Activated CD8-positive, alpha-beta memory T cell treated with anti-CD3 and anti-CD28 coated beads, Interleukin-2, amount 50 U/mL, for 4 hours (primary cell): ENCODE measurements at regions not wholly inside any gene's neighbourhood (a gene's known extent, or its start where the extent isn't known, plus 50 kb on each side); places are given as distances from the start of the nearest gene placed in this dataset.

Experiments
- DNase-seq: peaks from one replicate; pipeline ENCODE4 v3.0.0-alpha.2; 2020

DNA sequence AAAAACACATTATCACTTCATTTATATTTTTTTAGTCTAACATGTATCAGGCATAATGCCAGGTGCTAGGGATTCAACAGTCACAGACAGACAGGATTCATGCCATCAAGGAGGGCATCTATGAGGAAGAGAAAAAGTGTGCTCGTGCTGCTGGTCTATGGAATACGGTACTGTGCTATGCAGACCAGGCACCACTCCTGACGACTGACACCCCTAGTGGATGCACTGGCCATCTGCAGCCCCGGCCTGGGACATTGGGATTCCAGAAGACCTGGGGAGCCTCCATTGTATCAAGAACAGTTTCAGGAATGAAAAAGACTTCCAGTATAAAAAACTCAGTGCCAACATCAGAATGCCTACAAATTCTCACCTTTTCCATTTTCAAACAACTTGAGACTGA, 94.0 kb downstream of the KLF12 start:
- peak; percentile 20 for DNase-seq

GRCh38 chr13:74039667-74040066, 94.5 kb downstream of the KLF12 start:
- no peak for DNase-seq

- DNase-seq = no peak
Observed at GRCh38 chr13:74039154-74039553, 95.0 kb downstream of the KLF12 start.

DNA sequence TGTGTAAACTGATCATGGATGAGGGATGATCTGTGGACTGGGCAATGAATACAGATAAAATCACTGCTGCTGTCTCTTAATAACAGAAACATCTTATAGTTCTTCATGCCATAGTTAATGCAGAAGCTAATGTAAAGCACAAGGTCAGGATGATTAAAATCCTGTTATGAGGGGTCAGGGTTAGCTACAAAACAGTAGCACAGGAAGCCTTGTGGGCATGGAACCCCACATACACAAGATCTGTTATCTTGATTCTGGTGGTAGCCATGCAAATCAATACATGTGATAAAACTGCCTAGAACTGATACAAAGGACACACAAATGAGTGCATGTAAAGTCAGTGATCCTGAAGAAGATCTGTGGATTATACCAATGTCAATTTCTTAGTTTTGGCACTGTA, 96.4 kb downstream of the KLF12 start:
- DNase-seq = no peak

- no peak for DNase-seq
Observed at GRCh38 chr13:74036373-74036772, 97.8 kb downstream of the KLF12 start.

GRCh38 chr13:74035896-74036295, 98.3 kb downstream of the KLF12 start:
- no peak for DNase-seq

GRCh38 chr13:74032325-74032724, 101.9 kb downstream of the KLF12 start:
- no peak for DNase-seq

DNA sequence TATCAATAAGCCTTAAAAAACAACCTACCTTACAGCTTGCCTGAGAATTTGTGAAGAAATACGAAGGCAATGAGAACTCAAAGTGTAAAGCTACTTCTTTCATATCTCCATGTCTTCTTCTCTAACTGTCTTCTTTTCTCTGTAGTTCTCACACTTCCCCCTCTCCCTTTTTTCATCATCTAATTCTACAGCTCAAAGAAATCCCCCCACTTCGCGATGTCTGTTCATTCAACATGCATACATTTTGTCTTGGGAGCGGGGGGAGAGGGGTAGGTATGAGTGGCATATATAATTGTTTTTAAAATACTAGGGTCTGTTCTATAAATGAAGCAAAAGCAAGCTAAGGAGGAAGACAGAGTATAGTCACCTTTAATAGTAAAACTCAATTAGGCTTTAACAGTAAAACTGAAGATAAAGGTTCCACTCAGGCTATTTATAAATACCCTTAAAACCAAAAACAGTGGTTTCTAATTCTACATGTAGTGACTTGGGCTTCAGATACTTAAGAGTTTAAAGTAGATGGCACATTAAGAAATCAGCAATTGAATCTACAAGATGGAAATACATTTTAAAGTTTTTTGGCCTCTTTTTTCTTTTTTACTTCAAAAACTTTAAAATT, 106.9 kb downstream of the KLF12 start:
- no peak for DNase-seq

GRCh38 chr13:74026753-74027152, 107.5 kb downstream of the KLF12 start:
- DNase-seq = peak; percentile 63

GRCh38 chr13:74025369-74025768, 108.8 kb downstream of the KLF12 start:
- DNase-seq = no peak

DNA sequence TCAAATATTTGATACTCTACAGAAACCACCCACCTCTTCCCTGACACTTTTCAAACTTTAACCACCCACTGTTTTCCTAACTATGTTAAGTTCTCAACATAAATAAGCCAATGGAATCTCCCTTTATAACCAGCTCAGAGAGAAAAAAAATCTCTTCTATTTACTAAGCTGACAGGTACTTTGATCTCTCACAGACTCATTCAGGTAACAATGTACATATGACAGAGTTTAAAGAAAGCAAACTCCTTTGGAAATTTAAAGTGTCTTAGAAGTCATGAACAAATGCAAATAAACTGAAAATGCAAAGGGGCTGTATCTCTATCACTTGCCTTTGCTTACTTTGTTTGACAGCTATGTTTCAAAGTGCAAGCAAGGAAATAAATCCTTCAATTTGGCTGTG, 109.3 kb downstream of the KLF12 start:
- DNase-seq = no peak

- DNase-seq = no peak
Observed at GRCh38 chr13:74024314-74024713, 109.9 kb downstream of the KLF12 start.

DNA sequence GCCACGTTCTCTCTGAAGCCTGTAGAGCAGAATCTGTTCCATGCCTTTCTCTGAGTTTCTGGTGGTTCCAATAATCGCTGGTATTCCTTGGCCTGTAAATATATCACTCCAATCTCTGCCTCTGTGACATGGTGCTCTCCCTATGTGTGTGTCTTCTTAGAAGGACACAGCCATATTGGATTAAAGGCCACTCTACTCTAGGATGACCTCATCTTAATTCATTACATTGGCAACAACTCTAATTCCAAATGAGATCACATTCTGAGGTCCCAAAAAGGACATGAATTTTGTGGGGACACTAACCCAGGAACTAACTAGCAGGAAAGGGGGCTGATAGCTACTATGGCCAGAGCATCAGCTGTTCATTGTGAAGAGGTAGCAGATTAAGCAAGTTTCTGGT, 110.7 kb downstream of the KLF12 start:
- DNase-seq = no peak

DNA sequence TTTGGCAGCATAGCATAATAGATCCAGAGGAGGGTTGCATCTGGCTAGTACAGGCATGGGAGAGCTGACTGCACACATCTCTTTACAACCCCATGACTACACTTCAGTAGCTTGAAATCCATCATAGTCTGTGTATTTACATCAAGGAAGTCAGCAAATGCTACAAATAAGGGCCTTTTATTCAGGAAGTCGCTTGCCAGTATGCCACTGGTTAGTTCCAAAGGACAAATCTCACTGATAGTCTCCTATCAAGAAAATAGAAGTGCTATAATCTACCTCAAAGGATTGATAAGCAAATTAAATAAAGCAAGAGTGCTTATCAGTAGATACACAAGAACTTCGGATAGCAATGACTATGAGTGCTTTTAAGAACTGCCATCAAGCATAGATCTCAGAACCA, 112.7 kb downstream of the KLF12 start:
- DNase-seq = no peak

- no peak for DNase-seq
Observed at GRCh38 chr13:74018062-74018431, 116.2 kb downstream of the KLF12 start.

- no peak for DNase-seq
Observed at GRCh38 chr13:74017301-74018061, 116.7 kb downstream of the KLF12 start.

GRCh38 chr13:74015137-74015536, 119.1 kb downstream of the KLF12 start:
- DNase-seq = no peak

- no peak for DNase-seq
Observed at GRCh38 chr13:74009100-74009668, 125.0 kb downstream of the KLF12 start.

DNA sequence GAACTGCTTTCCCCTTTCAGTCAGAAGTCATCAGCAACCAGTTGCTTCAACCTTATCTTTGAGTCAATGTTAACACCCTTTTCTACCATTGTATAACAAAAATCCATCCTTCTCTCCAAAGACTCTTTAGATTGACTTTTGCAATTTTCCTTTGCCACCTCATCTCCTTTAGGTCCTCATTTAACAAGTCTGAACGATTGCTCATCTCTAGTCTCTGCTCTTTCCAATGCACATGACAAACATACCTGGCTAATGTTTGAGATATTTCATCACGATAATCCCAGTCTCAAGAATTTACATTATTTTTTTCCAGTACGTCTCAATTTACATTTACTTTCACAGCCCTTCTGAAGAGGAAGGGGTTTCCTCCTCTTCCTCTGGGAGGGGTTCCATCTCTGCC, 127.5 kb downstream of the KLF12 start:
- DNase-seq = no peak

DNA sequence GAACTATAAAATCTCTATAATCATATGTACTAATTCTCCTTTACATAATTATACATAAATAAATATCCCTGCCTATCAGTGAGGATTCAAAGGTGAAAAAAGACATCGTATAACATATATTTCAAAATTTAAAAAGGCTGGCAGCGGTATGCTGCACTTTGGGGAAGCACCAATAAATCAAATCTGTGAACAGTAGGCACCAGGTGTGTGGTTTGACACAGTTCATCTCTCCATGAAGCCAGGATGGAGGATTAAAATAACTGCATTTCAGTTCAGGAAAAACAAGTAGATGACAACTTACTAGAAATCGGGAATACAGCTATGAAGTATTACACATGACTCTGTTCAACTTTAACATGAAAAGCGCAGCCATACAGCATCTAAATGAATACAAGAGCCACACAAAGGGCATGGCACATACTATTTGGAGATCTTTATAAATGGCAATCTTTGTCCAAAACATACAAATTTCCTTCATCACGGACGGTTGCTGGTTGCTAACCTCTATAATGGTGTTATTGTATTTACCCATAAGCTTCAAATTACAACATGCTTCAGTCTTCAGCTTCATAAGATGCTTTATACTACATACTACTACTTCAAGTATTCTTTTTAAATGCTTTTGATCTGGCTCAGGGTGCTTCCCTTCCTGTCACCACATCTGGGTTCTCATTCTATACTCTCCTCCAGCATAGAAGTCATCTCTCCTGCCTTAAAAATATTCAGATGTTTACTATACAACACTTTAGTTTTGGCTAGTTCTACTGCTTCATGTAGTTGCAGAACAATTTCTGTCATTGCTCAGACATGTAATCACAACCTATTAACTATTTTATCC, 128.7 kb downstream of the KLF12 start:
- DNase-seq = no peak

GRCh38 chr13:74004109-74004508, 130.1 kb downstream of the KLF12 start:
- DNase-seq = no peak

GRCh38 chr13:74003374-74003773, 130.8 kb downstream of the KLF12 start:
- no peak for DNase-seq

DNA sequence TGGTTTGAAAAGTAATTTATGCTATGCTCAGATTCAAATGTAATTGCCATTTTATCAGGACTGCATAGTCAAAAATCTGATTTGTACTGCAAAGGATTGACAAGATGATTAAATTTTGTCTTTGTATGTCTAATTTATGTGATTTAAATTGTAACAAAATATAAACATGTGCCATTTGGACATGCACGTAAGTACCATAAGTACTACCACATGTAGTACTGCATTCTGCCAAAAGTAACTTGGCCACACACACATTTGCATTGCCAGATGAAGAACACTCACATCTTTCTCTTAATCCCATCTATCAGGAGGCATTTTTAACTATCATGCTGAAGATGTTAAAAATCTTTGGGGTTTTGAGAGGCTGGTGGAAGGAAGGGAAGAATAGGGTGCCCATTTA, 133.3 kb downstream of the KLF12 start:
- DNase-seq = no peak

DNA sequence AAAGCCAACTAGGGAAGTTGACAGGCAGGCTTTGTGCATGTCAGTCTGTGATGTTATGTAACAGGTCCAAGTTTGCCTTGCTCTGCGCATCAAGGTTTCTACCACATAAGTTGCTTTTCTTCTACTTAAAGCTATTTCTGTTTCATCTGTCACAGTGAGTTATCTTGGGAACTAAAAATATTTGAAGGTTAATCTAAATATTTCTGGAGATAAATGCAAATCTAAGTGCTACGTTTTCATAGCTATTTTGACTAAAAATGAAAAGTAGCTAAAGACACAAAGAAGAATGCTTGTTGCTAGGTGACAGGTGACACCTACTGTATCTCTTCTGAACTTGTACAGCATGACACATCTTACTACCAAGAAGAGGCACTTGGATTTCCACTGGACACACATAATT, 135.6 kb downstream of the KLF12 start:
- no peak for DNase-seq
